K562 (cell line): ENCODE measurements at regions not wholly inside any gene's neighbourhood (a gene's known extent, or its start where the extent isn't known, plus 50 kb on each side); places are given as distances from the start of the nearest gene placed in this dataset.

ENCODE experiments used
- CBFB ChIP-seq: sonication (generic); formaldehyde crosslinking; IDR thresholded peaks from 2 replicates; pipeline ENCODE4 v1.4.0; 2020; ENCODE audit warnings: mild to moderate bottlenecking, missing genetic modification reagents
- CREB5 ChIP-seq: fragments of 250-450 bp; sonication (Bioruptor Pico); IDR thresholded peaks from 2 replicates; pipeline ENCODE4 v1.5.0; 2020; ENCODE audit warnings: mild to moderate bottlenecking
- HMG20B ChIP-seq: fragments of 250-450 bp; sonication (Bioruptor Pico); IDR thresholded peaks from 2 replicates; pipeline ENCODE4 v1.5.0; 2021; ENCODE audit warnings: mild to moderate bottlenecking
- KHSRP ChIP-seq: fragments of 450-650 bp; IDR thresholded peaks from 2 replicates; pipeline ENCODE4 v1.6.1; 2017
- STAT5A ChIP-seq: IDR thresholded peaks from 2 replicates; pipeline ENCODE4 v1.6.1; 2012; ENCODE audit warnings: low read length, inconsistent platforms, borderline replicate concordance
- ZNF239 ChIP-seq: fragments of 250-450 bp; sonication (Bioruptor Pico); IDR thresholded peaks from 2 replicates; pipeline ENCODE4 v1.4.0; 2020; ENCODE audit warnings: mild to moderate bottlenecking
- TF ChIP-seq, protein P1 (sequence below), 3 experiments: IDR thresholded peaks in 2 of 3; conservative IDR thresholded peaks in 1 of 3; 2 replicates each; pipeline ENCODE4 v1.5.1; 2011 to 2012; ENCODE audit warnings: low read length in 3 of 3, mild to moderate bottlenecking in 3 of 3, control low read depth in 2 of 3, improper control_type of control experiment in 1 of 3, inconsistent platforms in 1 of 3, low read depth in 1 of 3, mixed read lengths in 1 of 3, moderate library complexity in 1 of 3; ENCODE audit not compliant: insufficient read depth in 2 of 3

- TF ChIP-seq, protein P1, sequence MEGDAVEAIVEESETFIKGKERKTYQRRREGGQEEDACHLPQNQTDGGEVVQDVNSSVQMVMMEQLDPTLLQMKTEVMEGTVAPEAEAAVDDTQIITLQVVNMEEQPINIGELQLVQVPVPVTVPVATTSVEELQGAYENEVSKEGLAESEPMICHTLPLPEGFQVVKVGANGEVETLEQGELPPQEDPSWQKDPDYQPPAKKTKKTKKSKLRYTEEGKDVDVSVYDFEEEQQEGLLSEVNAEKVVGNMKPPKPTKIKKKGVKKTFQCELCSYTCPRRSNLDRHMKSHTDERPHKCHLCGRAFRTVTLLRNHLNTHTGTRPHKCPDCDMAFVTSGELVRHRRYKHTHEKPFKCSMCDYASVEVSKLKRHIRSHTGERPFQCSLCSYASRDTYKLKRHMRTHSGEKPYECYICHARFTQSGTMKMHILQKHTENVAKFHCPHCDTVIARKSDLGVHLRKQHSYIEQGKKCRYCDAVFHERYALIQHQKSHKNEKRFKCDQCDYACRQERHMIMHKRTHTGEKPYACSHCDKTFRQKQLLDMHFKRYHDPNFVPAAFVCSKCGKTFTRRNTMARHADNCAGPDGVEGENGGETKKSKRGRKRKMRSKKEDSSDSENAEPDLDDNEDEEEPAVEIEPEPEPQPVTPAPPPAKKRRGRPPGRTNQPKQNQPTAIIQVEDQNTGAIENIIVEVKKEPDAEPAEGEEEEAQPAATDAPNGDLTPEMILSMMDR (IDR thresholded peaks at IDR 0.05 in 2 of 3, conservative IDR thresholded peaks at IDR 0.05 in 1 of 3; ENCODE audit: insufficient read depth in 2 of 3, low read depth in 1 of 3, low read length in 3 of 3) = no peak
- no peak for TF ChIP-seq CREB5 (CRISPR knock-in tag)
- TF ChIP-seq KHSRP = no peak
- TF ChIP-seq ZNF239 = no peak
- no peak for TF ChIP-seq HMG20B (CRISPR knock-in tag)
- TF ChIP-seq STAT5A = no peak
- TF ChIP-seq CBFB (CRISPR knock-in tag) = no peak
Measured at GRCh38 chr4:188495169-188495568, 355.9 kb downstream of the TRIML1 start.
